GM23338 (cell line): ENCODE measurements at regions not wholly inside any gene's neighbourhood (a gene's known extent, or its start where the extent isn't known, plus 50 kb on each side); places are given as distances from the start of the nearest gene placed in this dataset.

Experiments used
- ATAC-seq: fragments of 200-7000 bp; cut with Tn5 transposase; 3 replicates; pipeline ENCODE4 v1.9.1; 2020
- DNase-seq: peaks from one replicate; pipeline ENCODE4 v3.0.0-alpha.2; 2015; ENCODE audit warnings: low spot score
- H2AFZ ChIP-seq: fragments of 200-600 bp; sonication (generic); 2 replicates; pipeline ENCODE4 v1.8.0; 2016; ENCODE audit warnings: antibody characterized with exemption, mild to moderate bottlenecking, moderate library complexity
- H3F3A ChIP-seq: fragments of 200-600 bp; sonication (generic); replicated peaks from 2 replicates; pipeline ENCODE4 v1.8.0; 2017; ENCODE audit warnings: antibody characterized with exemption, mixed run types, low read depth
- H3K27ac ChIP-seq: fragments of 200-600 bp; sonication (generic); 2 replicates; pipeline ENCODE4 v1.6.1; 2016; ENCODE audit warnings: low read depth
- H3K27me3 ChIP-seq: fragments of 200-600 bp; sonication (generic); 2 replicates; pipeline ENCODE4 v1.8.0; 2016; ENCODE audit warnings: mild to moderate bottlenecking, mixed run types, moderate library complexity; ENCODE audit not compliant: insufficient read depth
- H3K36me3 ChIP-seq: fragments of 200-600 bp; sonication (generic); 2 replicates; pipeline ENCODE4 v1.8.0; 2016; ENCODE audit warnings: mild to moderate bottlenecking; ENCODE audit not compliant: insufficient read depth
- H3K4me1 ChIP-seq: fragments of 200-600 bp; sonication (generic); 2 replicates; pipeline ENCODE4 v1.8.0; 2016; ENCODE audit warnings: mild to moderate bottlenecking, moderate library complexity; ENCODE audit not compliant: insufficient read depth
- H3K4me2 ChIP-seq: fragments of 200-600 bp; sonication (generic); 2 replicates; pipeline ENCODE4 v1.7.1; 2017; ENCODE audit warnings: mixed run types
- H3K4me3 ChIP-seq: fragments of 200-600 bp; sonication (generic); 2 replicates; pipeline ENCODE4 v1.6.1; 2016; ENCODE audit warnings: mixed run types
- H3K79me2 ChIP-seq: fragments of 200-600 bp; sonication (generic); replicated peaks from 2 replicates; pipeline ENCODE4 v1.8.0; 2017; ENCODE audit warnings: mild to moderate bottlenecking; ENCODE audit not compliant: insufficient read depth
- H3K9me2 ChIP-seq: fragments of 200-600 bp; sonication (generic); 2 replicates; pipeline ENCODE4 v1.8.0; 2017; ENCODE audit not compliant: insufficient read depth
- H4K20me1 ChIP-seq: fragments of 200-600 bp; sonication (generic); replicated peaks from 2 replicates; pipeline ENCODE4 v1.8.0; 2017; ENCODE audit warnings: mild to moderate bottlenecking; ENCODE audit not compliant: insufficient read depth
- H3K27ac Mint-ChIP-seq: 2 replicates; pipeline ENCODE4 v1.8.0; 2020; ENCODE audit warnings: inconsistent platforms, mild to moderate bottlenecking, moderate library complexity, mixed read lengths
- H3K27me3 Mint-ChIP-seq: 3 replicates; pipeline ENCODE4 v1.8.0; 2022; ENCODE audit warnings: low read depth, mild to moderate bottlenecking, moderate library complexity, mixed read lengths, inconsistent platforms; ENCODE audit not compliant: insufficient read depth, poor library complexity
- H3K36me3 Mint-ChIP-seq: 3 replicates; pipeline ENCODE4 v1.8.0; 2021; ENCODE audit warnings: low read depth, mild to moderate bottlenecking, inconsistent platforms, moderate library complexity, mixed read lengths
- H3K4me1 Mint-ChIP-seq: 3 replicates; pipeline ENCODE4 v1.8.0; 2020; ENCODE audit warnings: mild to moderate bottlenecking, inconsistent platforms, mixed read lengths
- H3K4me3 Mint-ChIP-seq: 3 replicates; pipeline ENCODE4 v1.8.0; 2021; ENCODE audit warnings: moderate library complexity, mild to moderate bottlenecking, inconsistent platforms, mixed read lengths
- H3K9me3 Mint-ChIP-seq: 3 replicates; pipeline ENCODE4 v1.8.0; 2020; ENCODE audit warnings: moderate library complexity, mild to moderate bottlenecking, inconsistent platforms, mixed read lengths
- CREB1 ChIP-seq: fragments of 250-450 bp; sonication (Bioruptor Pico); IDR thresholded peaks from 2 replicates; pipeline ENCODE4 v1.5.0; 2020; ENCODE audit warnings: low read depth, mild to moderate bottlenecking, moderate library complexity
- ETS1 ChIP-seq: IDR thresholded peaks from 2 replicates; pipeline ENCODE4 v1.6.1; 2016; ENCODE audit warnings: antibody characterized with exemption
- EZH2 ChIP-seq: fragments of 200-600 bp; sonication (generic); IDR thresholded peaks from one replicate; pipeline ENCODE4 v1.8.0; 2017; ENCODE audit warnings: antibody characterized with exemption, mild to moderate bottlenecking, low read depth; ENCODE audit not compliant: unreplicated experiment
- EZH2phosphoT487 ChIP-seq: fragments of 200-600 bp; sonication (generic); IDR thresholded peaks from one replicate; pipeline ENCODE4 v1.8.1; 2018; ENCODE audit warnings: antibody characterized with exemption; ENCODE audit not compliant: unreplicated experiment
- JUNB ChIP-seq: IDR thresholded peaks from one replicate; pipeline ENCODE4 v1.6.1; 2016; ENCODE audit warnings: antibody characterized with exemption; ENCODE audit not compliant: unreplicated experiment
- NANOG ChIP-seq: IDR thresholded peaks from 2 replicates; pipeline ENCODE4 v1.6.1; 2016; ENCODE audit warnings: antibody characterized with exemption, borderline replicate concordance
- POLR2AphosphoS5 ChIP-seq: IDR thresholded peaks from 2 replicates; pipeline ENCODE4 v1.6.1; 2016; ENCODE audit warnings: antibody characterized with exemption, low read depth
- REST ChIP-seq: IDR thresholded peaks from one replicate; pipeline ENCODE4 v1.6.1; 2018; ENCODE audit warnings: antibody characterized with exemption; ENCODE audit not compliant: unreplicated experiment
- ZNF114 ChIP-seq: fragments of 250-450 bp; sonication (Bioruptor Pico); IDR thresholded peaks from 2 replicates; pipeline ENCODE4 v1.5.0; 2020; ENCODE audit warnings: mild to moderate bottlenecking, moderate library complexity
- TF ChIP-seq, protein P1 (sequence below), 2 experiments: fragments of 200-600 bp in 1 of 2; sonication (generic) in 1 of 2; conservative IDR thresholded peaks; 2 replicates each; pipeline versions ENCODE4 v1.5.1 to v1.6.1; 2016 to 2017; ENCODE audit warnings: antibody characterized with exemption in 2 of 2, low read depth in 2 of 2, mild to moderate bottlenecking in 2 of 2, moderate library complexity in 1 of 2

DNA sequence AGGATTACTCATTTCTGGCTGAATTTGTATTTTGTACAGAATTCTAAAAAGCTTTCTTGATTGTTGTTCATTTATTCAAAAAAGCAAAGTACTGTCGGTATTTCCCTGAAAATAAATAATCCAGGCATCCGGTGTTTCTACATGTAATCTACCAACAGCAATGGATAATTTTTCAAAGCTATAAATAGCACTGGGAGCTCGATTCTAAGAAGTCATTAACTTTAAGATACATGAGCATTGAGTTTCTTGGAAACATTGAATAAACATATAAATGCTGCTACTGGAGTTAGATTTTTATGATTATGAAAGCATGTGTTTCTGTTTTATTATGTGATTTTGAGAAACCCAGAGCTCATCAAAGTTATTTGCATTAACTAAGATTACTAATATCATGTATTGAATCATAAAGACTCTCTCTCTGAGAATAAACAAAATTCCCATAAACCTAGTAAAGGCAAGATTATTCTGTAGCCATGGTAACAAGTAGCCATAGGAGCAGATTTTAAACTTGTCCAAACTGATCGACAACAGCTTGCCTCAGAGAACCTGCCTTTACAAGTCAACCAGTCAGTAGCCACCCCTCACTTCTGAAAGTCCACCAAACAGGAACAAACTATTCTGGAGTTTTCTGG is 197.0 kb downstream of the DRD1 start:
- no peak overlapping the region for H3K4me3 ChIP-seq
- Mint-ChIP-seq H3K9me3 (no peaks in the 10 kb centered on the region), H3K27me3 (no peaks in the 10 kb centered on the region), H3K36me3 (no peaks in the 10 kb centered on the region), H3K4me3 (no peak overlapping the region), H3K4me1 (no peaks in the 10 kb centered on the region), H3K27ac (no peak overlapping the region)
- H2AFZ ChIP-seq: no peak overlapping the region
- H3F3A ChIP-seq: no peaks in the 10 kb centered on the region
- no peaks in the 10 kb centered on the region for H3K4me1 ChIP-seq
- H3K79me2 ChIP-seq: no peaks in the 10 kb centered on the region
- H3K27me3 ChIP-seq: no peaks in the 10 kb centered on the region
- no peak overlapping the region for H3K4me2 ChIP-seq
- no peak for TF ChIP-seq JUNB
- TF ChIP-seq, protein P1, sequence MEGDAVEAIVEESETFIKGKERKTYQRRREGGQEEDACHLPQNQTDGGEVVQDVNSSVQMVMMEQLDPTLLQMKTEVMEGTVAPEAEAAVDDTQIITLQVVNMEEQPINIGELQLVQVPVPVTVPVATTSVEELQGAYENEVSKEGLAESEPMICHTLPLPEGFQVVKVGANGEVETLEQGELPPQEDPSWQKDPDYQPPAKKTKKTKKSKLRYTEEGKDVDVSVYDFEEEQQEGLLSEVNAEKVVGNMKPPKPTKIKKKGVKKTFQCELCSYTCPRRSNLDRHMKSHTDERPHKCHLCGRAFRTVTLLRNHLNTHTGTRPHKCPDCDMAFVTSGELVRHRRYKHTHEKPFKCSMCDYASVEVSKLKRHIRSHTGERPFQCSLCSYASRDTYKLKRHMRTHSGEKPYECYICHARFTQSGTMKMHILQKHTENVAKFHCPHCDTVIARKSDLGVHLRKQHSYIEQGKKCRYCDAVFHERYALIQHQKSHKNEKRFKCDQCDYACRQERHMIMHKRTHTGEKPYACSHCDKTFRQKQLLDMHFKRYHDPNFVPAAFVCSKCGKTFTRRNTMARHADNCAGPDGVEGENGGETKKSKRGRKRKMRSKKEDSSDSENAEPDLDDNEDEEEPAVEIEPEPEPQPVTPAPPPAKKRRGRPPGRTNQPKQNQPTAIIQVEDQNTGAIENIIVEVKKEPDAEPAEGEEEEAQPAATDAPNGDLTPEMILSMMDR (conservative IDR thresholded peaks at IDR 0.05; ENCODE audit: low read depth in 2 of 2): no peak
- no peak for TF ChIP-seq ETS1
- no peak for TF ChIP-seq EZH2
- no peak for TF ChIP-seq REST
- no peak for TF ChIP-seq EZH2phosphoT487
- no peak for TF ChIP-seq CREB1 (CRISPR knock-in tag)
- no peak for TF ChIP-seq ZNF114 (CRISPR knock-in tag)
- TF ChIP-seq POLR2AphosphoS5: no peak
- TF ChIP-seq NANOG: no peak
- no peak for DNase-seq
- no peak for ATAC-seq
- H3K36me3 ChIP-seq: no peaks in the 10 kb centered on the region
- H3K9me2 ChIP-seq: no peaks in the 10 kb centered on the region
- H3K27ac ChIP-seq: no peak overlapping the region
- no peaks in the 10 kb centered on the region for H4K20me1 ChIP-seq
